GM13977 (cell line): ENCODE measurements at regions not wholly inside any gene's neighbourhood (a gene's known extent, or its start where the extent isn't known, plus 50 kb on each side); places are given as distances from the start of the nearest gene placed in this dataset.
"Not testable (repeated sequence)": the region's sequence is repeated elsewhere in the genome, so short reads cannot be mapped to it uniquely, and the experiment has no call there.

ENCODE experiments used
- DNase-seq: peaks from one replicate; pipeline ENCODE4 v3.0.0; 2012; ENCODE audit warnings: low spot score
- CTCF ChIP-seq: IDR thresholded peaks from 2 replicates; pipeline ENCODE4 v1.5.1; 2012; ENCODE audit warnings: mild to moderate bottlenecking, control low read depth; ENCODE audit not compliant: insufficient read depth; ENCODE audit errors: extremely low read depth, missing control alignments
- in situ Hi-C: fragments of 300-500 bp; cut with MboI; formaldehyde crosslinking; loops from one replicate; pipeline ENCODE4 v1.12.0; 2022; ENCODE audit warnings: low sequenced_read_pairs, low pct_unique_long_range_greater_than_20kb, mixed read lengths, inconsistent platforms; ENCODE audit not compliant: unreplicated experiment

- in situ Hi-C loops, result no loop called here
- no peak for DNase-seq
- no peak for TF ChIP-seq CTCF
These were observed 130.4 kb upstream of the PREP start for GRCh38 chr6:105533301-105533700.

- TF ChIP-seq CTCF, result no peak
- in situ Hi-C loops, result no loop called here
- DNase-seq, result no peak
These were observed 123.5 kb upstream of the PREP start for GRCh38 chr6:105526225-105526872.

GRCh38 chr6:105522626-105523322, 119.9 kb upstream of the PREP start:
- in situ Hi-C loops, result no loop called here
- TF ChIP-seq CTCF, result no peak
- no peak for DNase-seq

- in situ Hi-C loops, result no loop called here
- no peak for DNase-seq
These were observed 117.1 kb upstream of the PREP start for GRCh38 chr6:105519954-105520353.

GRCh38 chr6:105518993-105519392, 116.1 kb upstream of the PREP start:
- DNase-seq, in situ Hi-C loops: not testable (repeated sequence)

More at GRCh38 chr6:105519954-105520353, 117.1 kb upstream of the PREP start:
- no peak for TF ChIP-seq CTCF

- in situ Hi-C loops, result no loop called here
- TF ChIP-seq CTCF, result no peak
- DNase-seq, result no peak
These were observed 112.2 kb upstream of the PREP start for GRCh38 chr6:105515054-105515453.

GRCh38 chr6:105514306-105514705, 111.4 kb upstream of the PREP start:
- in situ Hi-C loops, result no loop called here
- no peak for TF ChIP-seq CTCF
- no peak for DNase-seq
